NCI-H748 (cell line): ENCODE measurements at regions not wholly inside any gene's neighbourhood (a gene's known extent, or its start where the extent isn't known, plus 50 kb on each side); places are given as distances from the start of the nearest gene placed in this dataset.

Experiments
- DNase-seq: peaks from one replicate; lab custom pipeline; 2025; ENCODE audit not compliant: unreplicated experiment; lab: John Stamatoyannopoulos, UW

GRCh38 chr4:181588733-181589302 lies 654.4 kb upstream of the TENM3 start:
- no peak for DNase-seq

- no peak for DNase-seq
These were observed 650.9 kb upstream of the TENM3 start for GRCh38 chr4:181592221-181592745.

GRCh38 chr4:181593703-181594102 lies 649.5 kb upstream of the TENM3 start:
- no peak for DNase-seq

GRCh38 chr4:181594188-181594587 lies 649.0 kb upstream of the TENM3 start:
- no peak for DNase-seq

- DNase-seq, result no peak
These were observed 647.5 kb upstream of the TENM3 start for GRCh38 chr4:181595716-181596115.

- DNase-seq, result peak; percentile 25
These were observed 645.4 kb upstream of the TENM3 start for GRCh38 chr4:181597766-181598165.

GRCh38 chr4:181599134-181599533 lies 644.1 kb upstream of the TENM3 start:
- peak; percentile 96 for DNase-seq

- no peak for DNase-seq
These were observed 642.1 kb upstream of the TENM3 start for GRCh38 chr4:181601103-181601502.

GRCh38 chr4:181604546-181604945 lies 638.7 kb upstream of the TENM3 start:
- DNase-seq, result no peak

- no peak for DNase-seq
These were observed 636.9 kb upstream of the TENM3 start for GRCh38 chr4:181606300-181606699.

- no peak for DNase-seq
These were observed 635.0 kb upstream of the TENM3 start for GRCh38 chr4:181608181-181608580.

GRCh38 chr4:181611033-181611711 lies 632.0 kb upstream of the TENM3 start:
- peak; percentile 31 for DNase-seq

GRCh38 chr4:181611946-181612600 lies 631.1 kb upstream of the TENM3 start:
- DNase-seq, result no peak

GRCh38 chr4:181613200-181613599 lies 630.0 kb upstream of the TENM3 start:
- no peak for DNase-seq

- no peak for DNase-seq
These were observed 625.1 kb upstream of the TENM3 start for GRCh38 chr4:181618038-181618618.

GRCh38 chr4:181618896-181619295 lies 624.3 kb upstream of the TENM3 start:
- DNase-seq, result no peak

- no peak for DNase-seq
These were observed 623.6 kb upstream of the TENM3 start for GRCh38 chr4:181619651-181620050.

GRCh38 chr4:181637186-181638105 lies 605.8 kb upstream of the TENM3 start:
- DNase-seq, result no peak

GRCh38 chr4:181643466-181643865 lies 599.7 kb upstream of the TENM3 start:
- DNase-seq, result no peak

GRCh38 chr4:181645489-181645888 lies 597.7 kb upstream of the TENM3 start:
- peak; percentile 8 for DNase-seq

- DNase-seq, result no peak
These were observed 596.3 kb upstream of the TENM3 start for GRCh38 chr4:181646864-181647263.
